ENCODE measurements at regions not wholly inside any gene's neighbourhood (a gene's known extent, or its start where the extent isn't known, plus 50 kb on each side); places are given as distances from the start of the nearest gene placed in this dataset.

DNA sequence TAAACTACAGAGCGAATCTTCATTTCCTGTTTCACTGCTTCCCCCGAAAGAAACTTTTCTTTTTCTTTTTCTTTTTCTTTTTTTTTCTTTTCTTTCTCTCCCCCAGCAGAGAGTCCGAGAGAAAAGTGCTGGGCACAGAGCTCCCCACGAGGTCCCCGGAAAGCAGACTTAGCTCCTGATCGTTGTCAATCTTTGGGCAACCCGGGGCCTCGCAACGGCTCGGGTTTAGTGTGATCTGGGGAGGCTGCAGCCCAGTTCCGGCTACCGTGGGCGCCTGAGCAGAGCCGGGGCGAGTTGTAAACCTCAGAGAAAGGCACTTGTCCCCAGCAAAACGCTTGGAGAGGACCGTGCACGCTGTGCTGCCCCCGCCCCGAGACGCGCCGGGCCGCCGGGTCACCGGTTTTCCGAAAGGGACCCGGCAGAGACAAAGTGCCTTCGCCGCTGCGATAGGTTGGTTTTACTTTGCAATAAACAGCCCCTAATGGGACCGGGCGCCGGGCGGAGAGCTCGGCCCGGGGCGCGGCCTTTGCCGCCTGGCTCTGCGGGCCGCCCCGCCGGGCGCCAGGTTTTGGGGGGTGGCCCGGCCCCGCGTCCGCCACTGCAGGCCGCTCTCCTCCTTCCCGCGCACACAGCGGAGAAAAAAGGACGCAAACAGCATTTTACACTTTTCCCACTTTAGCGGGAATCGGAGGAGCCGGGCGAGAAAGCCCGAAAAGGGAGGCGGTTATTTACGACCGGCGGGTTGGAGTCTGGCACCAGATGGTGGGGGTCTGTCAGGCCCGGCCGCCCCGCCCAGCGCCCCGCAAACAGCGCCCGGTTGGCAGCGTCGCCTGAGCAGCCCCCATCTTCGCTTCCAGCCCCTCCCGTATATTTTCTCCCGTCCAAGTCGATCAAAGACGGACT, 136.0 kb downstream of the INSIG2 start:
- DNase-seq (ENCODE audit: low spot score in 2 of 2) = no peak
- FAIRE-seq = no peak

DNA sequence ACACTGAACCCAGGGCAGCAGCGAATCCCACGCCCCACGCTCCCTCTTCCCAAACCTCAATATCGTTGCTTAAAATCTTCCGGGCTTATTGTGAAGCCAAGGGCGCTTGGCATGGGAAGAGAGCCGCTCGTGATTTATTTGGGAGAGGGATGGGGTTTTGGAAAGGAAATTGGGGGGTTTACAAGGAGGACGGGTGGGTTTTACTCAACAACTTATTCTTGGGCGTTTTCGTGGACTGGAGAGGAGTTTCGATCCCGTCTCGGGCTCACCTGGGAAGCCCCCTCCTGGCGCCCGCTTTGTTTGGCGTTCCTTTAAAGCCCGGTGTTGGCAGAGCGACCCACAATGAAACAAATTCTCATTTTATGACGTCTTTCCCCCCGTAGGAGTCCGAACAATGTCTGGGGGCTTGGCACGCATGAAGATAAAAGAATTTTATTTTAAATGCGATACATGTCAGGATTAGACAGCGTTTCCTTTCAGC, 135.3 kb downstream of the INSIG2 start:
- FAIRE-seq (no peak), DNase-seq (ENCODE audit: low spot score in 2 of 2) (no peak)

DNA sequence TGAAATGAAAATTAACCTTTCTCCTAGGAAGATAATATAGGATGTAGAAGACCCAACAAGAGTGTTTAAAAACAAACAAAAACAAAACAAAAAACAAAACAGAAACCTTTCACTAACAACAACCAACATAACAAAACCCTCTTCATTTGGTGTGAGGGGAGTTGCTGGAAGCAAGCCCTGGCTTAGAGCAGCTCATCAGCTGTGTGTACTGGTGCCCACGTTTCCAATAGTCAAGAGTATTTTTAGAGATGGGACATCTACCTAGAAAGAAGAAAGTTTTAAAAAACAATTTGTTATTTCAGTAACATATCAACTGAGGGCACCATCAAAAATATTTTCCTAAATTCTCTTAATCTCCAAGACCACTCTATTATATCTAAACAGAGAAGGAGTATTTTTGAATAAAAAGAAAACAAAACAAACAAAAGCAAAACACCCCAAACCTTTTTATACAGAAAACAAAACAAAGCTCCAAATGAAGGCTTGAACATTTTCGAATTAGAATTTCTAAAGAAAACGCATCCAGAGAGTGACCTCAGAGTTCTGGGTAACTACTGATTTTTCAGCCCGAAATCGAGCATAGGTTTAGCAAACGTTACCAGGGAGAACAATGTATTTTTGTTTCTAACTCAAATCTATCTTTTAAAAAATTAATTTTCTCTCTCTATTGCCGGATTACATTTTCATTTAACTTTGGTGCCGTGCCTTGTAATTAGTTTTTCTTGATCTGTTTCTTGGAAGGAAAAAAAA, 134.6 kb downstream of the INSIG2 start:
- FAIRE-seq = no peak
- DNase-seq (ENCODE audit: low spot score in 2 of 2) = no peak

DNA sequence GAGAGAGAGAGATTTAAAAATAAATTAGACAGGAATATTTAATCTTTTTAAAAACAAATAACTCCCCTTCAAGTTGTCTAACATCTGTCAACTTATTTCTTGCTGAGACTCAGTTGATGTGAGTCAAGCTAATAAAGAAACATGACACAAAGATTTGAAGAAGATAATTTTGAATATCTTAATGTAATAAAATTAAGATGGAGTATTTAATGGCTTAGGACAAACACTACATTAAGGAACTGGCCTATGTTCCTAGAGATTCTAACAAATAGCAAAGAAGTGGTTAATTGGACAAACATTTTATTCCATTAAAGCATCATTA, 134.0 kb downstream of the INSIG2 start:
- DNase-seq (ENCODE audit: low spot score in 2 of 2) (no peak), FAIRE-seq (peak; percentile 40)

- no peak for FAIRE-seq
- peak; percentile 49 to 50 for DNase-seq (ENCODE audit: low spot score in 2 of 2)
These were observed 133.4 kb downstream of the INSIG2 start for GRCh38 chr2:118221536-118222272.

DNA sequence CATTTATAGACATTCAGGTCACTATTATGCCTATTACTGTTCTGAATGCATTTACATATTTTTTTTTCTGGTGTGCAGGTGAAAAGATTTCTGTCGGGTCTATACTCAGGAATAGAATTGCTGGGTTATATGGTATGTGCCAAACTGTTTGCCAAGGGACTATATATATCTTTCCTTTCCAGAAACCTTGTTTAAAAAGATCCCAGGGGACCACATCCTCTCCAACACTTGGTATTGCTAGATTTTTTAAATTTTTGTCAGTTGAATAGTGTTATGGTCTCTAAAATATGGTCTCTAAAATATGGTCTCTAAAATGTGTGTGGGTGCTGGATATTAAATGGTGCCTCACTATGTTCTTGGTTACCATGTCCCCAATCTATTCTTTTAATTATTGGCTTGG, 131.3 kb downstream of the INSIG2 start:
- DNase-seq (ENCODE audit: low spot score in 2 of 2) = no peak
- FAIRE-seq = no peak

- DNase-seq (ENCODE audit: low spot score in 2 of 2) (no peak), FAIRE-seq (no peak)
These were observed 128.0 kb downstream of the INSIG2 start for GRCh38 chr2:118216224-118216623.

DNA sequence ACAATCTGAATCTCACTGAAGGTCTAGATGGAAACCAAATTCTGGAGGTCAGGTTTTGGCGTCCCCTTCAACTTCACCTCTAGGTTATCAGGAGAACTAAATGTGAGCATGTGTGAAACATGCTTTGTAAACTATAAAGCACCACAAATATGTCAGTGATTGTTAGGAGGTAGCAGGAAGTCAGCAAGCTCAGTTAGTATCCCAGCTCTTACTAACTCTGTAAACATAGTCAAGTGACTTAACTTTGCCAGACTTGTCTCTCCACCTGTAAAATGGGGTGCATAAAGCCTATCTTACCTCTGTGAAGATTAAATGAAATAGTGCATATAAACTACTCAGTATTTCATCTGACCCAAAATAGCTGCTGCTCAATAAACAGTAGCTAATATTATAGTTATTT, 121.5 kb downstream of the INSIG2 start:
- no peak for FAIRE-seq

GRCh38 chr2:118207889-118208288, 119.6 kb downstream of the INSIG2 start:
- FAIRE-seq (no peak), DNase-seq (ENCODE audit: low spot score in 2 of 2) (no peak)

More for the DNA sequence above, 121.5 kb downstream of the INSIG2 start:
- DNase-seq (ENCODE audit: low spot score in 2 of 2) = no peak

GRCh38 chr2:118202707-118203303, 114.5 kb downstream of the INSIG2 start:
- no peak for FAIRE-seq
- no peak for DNase-seq (ENCODE audit: low spot score in 2 of 2)

- FAIRE-seq (no peak), DNase-seq (ENCODE audit: low spot score in 2 of 2) (no peak)
These were observed 110.0 kb downstream of the INSIG2 start for GRCh38 chr2:118198268-118198667.

- no peak for DNase-seq (ENCODE audit: low spot score in 2 of 2)
- no peak for FAIRE-seq
These were observed 108.9 kb downstream of the INSIG2 start for GRCh38 chr2:118197011-118197675.

- FAIRE-seq = no peak
- DNase-seq (ENCODE audit: low spot score in 2 of 2) = no peak
These were observed 102.2 kb downstream of the INSIG2 start for GRCh38 chr2:118190474-118190873.

GRCh38 chr2:118186858-118187254, 98.6 kb downstream of the INSIG2 start:
- no peak for FAIRE-seq
- DNase-seq (ENCODE audit: low spot score in 2 of 2) = no peak

- DNase-seq (ENCODE audit: low spot score in 2 of 2) = peak; percentile 81
- FAIRE-seq = no peak
These were observed 98.0 kb downstream of the INSIG2 start for GRCh38 chr2:118186110-118186857.

DNA sequence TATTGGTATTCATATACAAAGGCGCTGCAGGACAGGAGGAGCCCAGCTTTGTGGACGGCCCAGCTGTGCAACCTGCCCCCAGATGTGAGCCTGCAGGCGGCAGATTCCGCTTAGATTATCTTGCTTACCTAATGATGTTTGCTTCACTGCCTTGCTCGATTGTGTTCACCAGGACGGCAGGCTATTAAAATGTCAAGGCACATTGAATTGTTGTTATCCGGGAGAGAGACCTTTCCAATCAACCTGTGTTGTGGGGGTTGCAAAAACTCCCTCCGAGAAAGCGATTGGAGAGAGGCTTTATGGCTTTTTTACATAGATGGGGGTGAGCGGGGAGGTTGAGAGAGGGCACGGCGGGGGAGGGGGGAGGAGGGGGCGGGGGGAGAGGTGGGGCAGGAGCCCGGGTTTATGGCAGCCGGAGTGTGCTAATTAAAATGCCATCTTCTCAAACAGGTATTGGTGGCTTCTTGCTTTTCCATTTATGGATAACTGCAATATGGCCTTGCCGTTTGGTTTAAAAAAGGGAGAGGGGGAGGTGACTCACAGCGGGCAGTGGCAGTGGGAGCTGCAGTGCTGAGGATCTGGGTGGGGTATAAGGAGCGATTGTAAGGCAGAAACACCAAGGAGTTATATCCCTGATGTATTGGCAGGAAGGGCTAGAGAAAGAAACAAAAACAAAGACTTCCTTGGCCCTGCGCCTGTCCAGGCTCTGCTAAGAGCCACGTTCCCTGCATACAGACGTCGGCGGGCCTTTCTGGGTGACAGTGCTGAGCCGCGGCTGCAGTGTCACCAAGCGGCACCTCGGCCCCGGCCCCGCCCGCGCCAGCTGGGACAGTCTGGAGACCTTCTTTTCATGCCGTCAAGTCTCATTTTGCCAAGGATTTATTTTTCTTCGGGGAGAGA, 97.2 kb downstream of the INSIG2 start:
- FAIRE-seq (no peak), DNase-seq (ENCODE audit: low spot score in 2 of 2) (peak; percentile 51 to 59)

GRCh38 chr2:118183381-118183780, 95.1 kb downstream of the INSIG2 start:
- DNase-seq (ENCODE audit: low spot score in 2 of 2) = no peak

GRCh38 chr2:118179445-118179844, 91.2 kb downstream of the INSIG2 start:
- no peak for FAIRE-seq

More at GRCh38 chr2:118183381-118183780, 95.1 kb downstream of the INSIG2 start:
- FAIRE-seq = no peak

More at GRCh38 chr2:118179445-118179844, 91.2 kb downstream of the INSIG2 start:
- no peak for DNase-seq (ENCODE audit: low spot score in 2 of 2)
